ENCODE measurements at regions not wholly inside any gene's neighbourhood (a gene's known extent, or its start where the extent isn't known, plus 50 kb on each side); places are given as distances from the start of the nearest gene placed in this dataset.
A peak's percentile ranks its signal among the peaks of the same experiment; 100 is the strongest.

DNA sequence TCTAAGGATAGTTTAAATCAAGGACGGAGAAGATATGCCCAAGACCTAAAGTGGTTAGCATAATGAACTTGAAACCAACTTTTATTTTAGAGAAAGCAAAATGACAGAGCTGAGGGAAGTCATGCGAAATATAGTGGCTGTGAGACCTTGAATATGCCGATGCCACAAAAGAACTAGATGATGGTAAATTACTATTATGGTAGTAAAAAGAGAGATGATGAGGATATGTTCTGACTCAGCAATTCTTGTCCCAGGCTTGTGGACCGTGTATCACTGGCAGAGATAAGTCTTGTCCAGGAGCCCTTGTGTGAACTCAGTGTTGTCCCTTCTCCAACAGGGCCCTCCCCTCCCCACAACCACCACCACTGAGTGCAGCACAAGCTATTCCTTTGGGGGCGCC, 1605.6 kb upstream of the TENM3 start:
- no peak overlapping the region for H3K27ac ChIP-seq (ENCODE audit: control insufficient read depth, insufficient read depth)
- H3K4me1 ChIP-seq (ENCODE audit: control insufficient read depth, insufficient read depth, low read length) = no peaks in the 10 kb centered on the region
- ChIA-PET CTCF (interaction anchor here (0.7 to 1.0 kb wide), 2 partner anchors 11 to 18 kb away, joined by 3 to 5 read pairs; no protein-coding TSS in a partner anchor), SMC1A (ENCODE audit: uncharacterized antibody, unreplicated experiment) (interaction anchor here (1.0 to 1.2 kb wide), 2 partner anchors 13 to 27 kb away, joined by 3 to 5 read pairs; no protein-coding TSS in a partner anchor), POLR2A (no interaction called here), RAD21 (ENCODE audit: unreplicated experiment) (interaction anchor here (0.9 to 1.3 kb wide), 2 partner anchors 10 to 23 kb away, joined by 3 to 4 read pairs; no protein-coding TSS in a partner anchor)
- in situ Hi-C loops (cut with MboI) (no loop called here), intact Hi-C loops (cut with micrococcal nuclease; ENCODE audit: unreplicated experiment) (no loop called here)
- no peak for FAIRE-seq
- no peak overlapping the region for H3K4me2 ChIP-seq (ENCODE audit: control insufficient read depth, insufficient read depth)
- no peaks in the 10 kb centered on the region for H4K20me1 ChIP-seq (ENCODE audit: control insufficient read depth, insufficient read depth)
- H3K9me3 ChIP-seq (replicated peaks; ENCODE audit: control insufficient read depth, insufficient read depth, low read length) = no peaks in the 10 kb centered on the region
- DNase-seq (ENCODE audit: low read depth, low spot score) = no peak
- BruUV-seq (replicated peaks) = no TSS peak
- WGBS (ENCODE audit: insufficient coverage, insufficient replicate concordance, low lambda C conversion rate, missing lambda C conversion rate) = 21% methylated on average over 5 of the region's 5 CpGs
- no peak overlapping the region for H2AFZ ChIP-seq (ENCODE audit: control insufficient read depth, low read depth, low read length)
- no peaks in the 10 kb centered on the region for H3K36me3 ChIP-seq (ENCODE audit: control insufficient read depth in 2 of 2, insufficient read depth in 2 of 2, low read length in 1 of 2)
- ATAC-seq = peak; percentile 81
- no peaks in the 10 kb centered on the region for H3K79me2 ChIP-seq (ENCODE audit: control insufficient read depth, insufficient read depth, low read length)
- no peak overlapping the region for H3K4me3 ChIP-seq
- no peaks in the 10 kb centered on the region; a peak in 1 of 4 replicates for H3K27me3 ChIP-seq (replicated peaks in 1 of 2; ENCODE audit: control insufficient read depth in 2 of 2, insufficient read depth in 2 of 2, low read length in 1 of 2)
- TF ChIP-seq CBX5 (IDR thresholded peaks at IDR 0.05; ENCODE audit: low read depth) (no peak), EP300 (IDR thresholded peaks at IDR 0.05; ENCODE audit: borderline replicate concordance in 1 of 2, control insufficient read depth in 1 of 2, low read depth in 2 of 2, low read length in 2 of 2) (no peak), USF1 (IDR thresholded peaks at IDR 0.05; ENCODE audit: borderline replicate concordance, extremely low read length, insufficient read depth, low read depth, low read length) (no peak), HSF1 (IDR thresholded peaks at IDR 0.05; ENCODE audit: low read depth, low read length) (no peak), ZNF24 (IDR thresholded peaks at IDR 0.05) (no peak), FOS (IDR thresholded peaks at IDR 0.05; ENCODE audit: borderline replicate concordance, extremely low read depth, insufficient read length) (no peak), HDGF (IDR thresholded peaks at IDR 0.05) (no peak), RAD21 (IDR thresholded peaks at IDR 0.05; ENCODE audit: insufficient read depth, low read depth, low read length) (no peak), GABPA (IDR thresholded peaks at IDR 0.05; ENCODE audit: low read depth) (no peak), PAX8 (IDR thresholded peaks at IDR 0.05) (no peak), ELK1 (IDR thresholded peaks at IDR 0.05; ENCODE audit: low read depth, low read length) (no peak), MEF2A (IDR thresholded peaks at IDR 0.05; ENCODE audit: insufficient read depth, low read depth, low read length) (no peak)
- TF ChIP-seq, protein P1, sequence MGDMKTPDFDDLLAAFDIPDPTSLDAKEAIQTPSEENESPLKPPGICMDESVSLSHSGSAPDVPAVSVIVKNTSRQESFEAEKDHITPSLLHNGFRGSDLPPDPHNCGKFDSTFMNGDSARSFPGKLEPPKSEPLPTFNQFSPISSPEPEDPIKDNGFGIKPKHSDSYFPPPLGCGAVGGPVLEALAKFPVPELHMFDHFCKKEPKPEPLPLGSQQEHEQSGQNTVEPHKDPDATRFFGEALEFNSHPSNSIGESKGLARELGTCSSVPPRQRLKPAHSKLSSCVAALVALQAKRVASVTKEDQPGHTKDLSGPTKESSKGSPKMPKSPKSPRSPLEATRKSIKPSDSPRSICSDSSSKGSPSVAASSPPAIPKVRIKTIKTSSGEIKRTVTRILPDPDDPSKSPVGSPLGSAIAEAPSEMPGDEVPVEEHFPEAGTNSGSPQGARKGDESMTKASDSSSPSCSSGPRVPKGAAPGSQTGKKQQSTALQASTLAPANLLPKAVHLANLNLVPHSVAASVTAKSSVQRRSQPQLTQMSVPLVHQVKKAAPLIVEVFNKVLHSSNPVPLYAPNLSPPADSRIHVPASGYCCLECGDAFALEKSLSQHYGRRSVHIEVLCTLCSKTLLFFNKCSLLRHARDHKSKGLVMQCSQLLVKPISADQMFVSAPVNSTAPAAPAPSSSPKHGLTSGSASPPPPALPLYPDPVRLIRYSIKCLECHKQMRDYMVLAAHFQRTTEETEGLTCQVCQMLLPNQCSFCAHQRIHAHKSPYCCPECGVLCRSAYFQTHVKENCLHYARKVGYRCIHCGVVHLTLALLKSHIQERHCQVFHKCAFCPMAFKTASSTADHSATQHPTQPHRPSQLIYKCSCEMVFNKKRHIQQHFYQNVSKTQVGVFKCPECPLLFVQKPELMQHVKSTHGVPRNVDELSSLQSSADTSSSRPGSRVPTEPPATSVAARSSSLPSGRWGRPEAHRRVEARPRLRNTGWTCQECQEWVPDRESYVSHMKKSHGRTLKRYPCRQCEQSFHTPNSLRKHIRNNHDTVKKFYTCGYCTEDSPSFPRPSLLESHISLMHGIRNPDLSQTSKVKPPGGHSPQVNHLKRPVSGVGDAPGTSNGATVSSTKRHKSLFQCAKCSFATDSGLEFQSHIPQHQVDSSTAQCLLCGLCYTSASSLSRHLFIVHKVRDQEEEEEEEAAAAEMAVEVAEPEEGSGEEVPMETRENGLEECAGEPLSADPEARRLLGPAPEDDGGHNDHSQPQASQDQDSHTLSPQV (IDR thresholded peaks at IDR 0.05) = no peak
- no peak overlapping the region for H3K9ac ChIP-seq (ENCODE audit: control insufficient read depth, insufficient read depth, low read length)

Measured in GM12878 (cell line).